WTC11 (cell line): ENCODE measurements at regions not wholly inside any gene's neighbourhood (a gene's known extent, or its start where the extent isn't known, plus 50 kb on each side); places are given as distances from the start of the nearest gene placed in this dataset.

Source experiments
- ATAC-seq: fragments of 200-7000 bp; cut with Tn5 transposase; 2 replicates; pipeline ENCODE4 v1.10.0; 2021; ENCODE audit warnings: mild to moderate bottlenecking, moderate library complexity
- CTCF ChIA-PET: fragments of 300-600 bp; sonication (Branson Sonifier 250); formaldehyde crosslinking; loops from one replicate; lab custom pipeline; 2021; ENCODE audit warnings: antibody characterized with exemption; lab: Charles Lee
- POLR2A ChIA-PET: fragments of 350-600 bp; sonication (Branson Sonifier 250); formaldehyde crosslinking; loops from one replicate; lab custom pipeline; 2021; ENCODE audit warnings: antibody characterized with exemption; lab: Charles Lee
- DNase-seq: peaks from one replicate; pipeline ENCODE4 v3.0.0; 2021; ENCODE audit warnings: low spot score
- H3K27ac Mint-ChIP-seq: 2 replicates; pipeline ENCODE4 v1.8.0; 2021; ENCODE audit warnings: mixed read lengths
- H3K27me3 Mint-ChIP-seq: 2 replicates; pipeline ENCODE4 v1.8.0; 2021; ENCODE audit warnings: low read depth, mild to moderate bottlenecking, moderate library complexity, mixed read lengths
- H3K36me3 Mint-ChIP-seq: 2 replicates; pipeline ENCODE4 v1.8.0; 2021; ENCODE audit warnings: mixed read lengths
- H3K4me1 Mint-ChIP-seq: 2 replicates; pipeline ENCODE4 v1.8.0; 2022; ENCODE audit warnings: mixed read lengths
- H3K4me3 Mint-ChIP-seq: 2 replicates; pipeline ENCODE4 v1.8.0; 2021; ENCODE audit warnings: mild to moderate bottlenecking, moderate library complexity, mixed read lengths
- H3K9me3 Mint-ChIP-seq: 2 replicates; pipeline ENCODE4 v1.8.0; 2021; ENCODE audit warnings: mixed read lengths
- CREM ChIP-seq: sonication (generic); formaldehyde crosslinking; IDR thresholded peaks from 2 replicates; pipeline ENCODE4 v1.8.1; 2022; ENCODE audit warnings: mild to moderate bottlenecking, missing genetic modification reagents, moderate library complexity
- ESRRA ChIP-seq: sonication (generic); formaldehyde crosslinking; IDR thresholded peaks from 2 replicates; pipeline ENCODE4 v1.8.1; 2022; ENCODE audit warnings: mild to moderate bottlenecking, missing genetic modification reagents, borderline replicate concordance
- FOXK1 ChIP-seq: sonication (generic); formaldehyde crosslinking; IDR thresholded peaks from 2 replicates; pipeline ENCODE4 v1.8.0; 2022; ENCODE audit warnings: mild to moderate bottlenecking, moderate library complexity, missing genetic modification reagents
- GRHL2 ChIP-seq: fragments of 250-450 bp; sonication (Bioruptor Pico); IDR thresholded peaks from 2 replicates; pipeline ENCODE4 v1.8.0; 2022; ENCODE audit warnings: mild to moderate bottlenecking, moderate library complexity; ENCODE audit not compliant: insufficient replicate concordance, severe bottlenecking
- GTF2I ChIP-seq: fragments of 250-450 bp; sonication (Bioruptor Pico); conservative IDR thresholded peaks from 2 replicates; pipeline ENCODE4 v1.4.0; 2021; ENCODE audit warnings: mild to moderate bottlenecking
- OVOL2 ChIP-seq: fragments of 250-450 bp; sonication (Bioruptor Pico); IDR thresholded peaks from 2 replicates; pipeline ENCODE4 v1.9.0; 2021; ENCODE audit warnings: mild to moderate bottlenecking, borderline replicate concordance
- ZNF232 ChIP-seq: sonication (generic); formaldehyde crosslinking; IDR thresholded peaks from 2 replicates; pipeline ENCODE4 v1.8.0; 2022; ENCODE audit warnings: mild to moderate bottlenecking, missing genetic modification reagents
- ZNF396 ChIP-seq: fragments of 250-450 bp; sonication (Bioruptor Pico); IDR thresholded peaks from 2 replicates; pipeline ENCODE4 v1.8.0; 2021; ENCODE audit warnings: mild to moderate bottlenecking, moderate library complexity, borderline replicate concordance
- TF ChIP-seq, protein P1 (sequence below): sonication (generic); formaldehyde crosslinking; IDR thresholded peaks from 2 replicates; pipeline ENCODE4 v1.8.1; 2023; ENCODE audit warnings: mild to moderate bottlenecking, missing genetic modification reagents, moderate library complexity
- TF ChIP-seq, protein P2 (sequence below): fragments of 250-450 bp; sonication (Bioruptor Pico); IDR thresholded peaks from 2 replicates; pipeline ENCODE4 v2.1.2; 2022; ENCODE audit warnings: mild to moderate bottlenecking, moderate library complexity
- TF ChIP-seq, protein P3 (sequence below): sonication (generic); formaldehyde crosslinking; IDR thresholded peaks from 2 replicates; pipeline ENCODE4 v1.8.1; 2023; ENCODE audit warnings: mild to moderate bottlenecking, moderate library complexity, missing genetic modification reagents
- TF ChIP-seq, protein P4 (sequence below): fragments of 250-450 bp; sonication (Bioruptor Pico); conservative IDR thresholded peaks from 2 replicates; pipeline ENCODE4 v1.9.0; 2021; ENCODE audit warnings: mild to moderate bottlenecking
- TF ChIP-seq, protein P5 (sequence below): sonication (generic); formaldehyde crosslinking; IDR thresholded peaks from 2 replicates; pipeline ENCODE4 v1.8.1; 2023; ENCODE audit warnings: mild to moderate bottlenecking, missing genetic modification reagents
- TF ChIP-seq, protein P6 (sequence below): sonication (generic); formaldehyde crosslinking; IDR thresholded peaks from 2 replicates; pipeline ENCODE4 v1.8.0; 2022; ENCODE audit warnings: missing genetic modification reagents
- TF ChIP-seq, protein P7 (sequence below): sonication (generic); formaldehyde crosslinking; IDR thresholded peaks from 2 replicates; pipeline ENCODE4 v1.8.1; 2022; ENCODE audit warnings: low read depth, missing genetic modification reagents, borderline replicate concordance
- TF ChIP-seq, protein P8 (sequence below): sonication (generic); formaldehyde crosslinking; IDR thresholded peaks from 2 replicates; pipeline ENCODE4 v1.8.1; 2023; ENCODE audit warnings: mild to moderate bottlenecking, missing genetic modification reagents, borderline replicate concordance

DNA sequence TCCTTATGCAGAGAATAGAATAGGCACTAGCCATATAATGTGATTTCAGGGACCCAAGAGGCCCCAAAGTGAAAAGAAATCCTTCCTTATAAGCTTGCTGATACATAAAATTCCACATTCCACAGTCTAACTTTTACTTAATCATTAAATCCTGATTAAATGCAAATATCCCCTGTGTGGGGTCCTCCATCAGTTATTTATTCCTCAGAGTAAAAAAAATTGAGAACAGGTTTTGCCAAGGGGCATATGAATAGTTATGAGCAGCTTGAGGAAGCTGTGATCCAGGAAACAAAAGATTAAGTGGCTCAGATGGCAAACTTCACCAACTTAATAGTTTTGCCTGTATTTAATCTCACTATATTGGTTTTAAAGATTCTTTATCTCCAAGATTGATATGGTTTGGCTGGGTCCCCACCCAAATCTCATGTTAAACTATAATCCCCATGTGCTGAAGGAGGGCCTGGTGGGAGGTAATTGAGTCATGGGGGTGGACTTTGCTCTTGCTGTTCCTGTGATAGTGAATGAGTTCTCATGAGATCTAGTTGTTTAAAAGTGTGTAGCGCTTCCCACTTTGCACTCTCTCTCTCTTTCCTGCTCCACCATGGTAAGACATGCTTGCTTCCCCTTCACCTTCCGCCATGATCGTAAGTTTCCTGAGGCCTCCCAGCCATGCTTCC, 324.9 kb downstream of the NPR3 start:
- ATAC-seq: no peak
- no peak overlapping the region for H3K4me3 Mint-ChIP-seq

DNA sequence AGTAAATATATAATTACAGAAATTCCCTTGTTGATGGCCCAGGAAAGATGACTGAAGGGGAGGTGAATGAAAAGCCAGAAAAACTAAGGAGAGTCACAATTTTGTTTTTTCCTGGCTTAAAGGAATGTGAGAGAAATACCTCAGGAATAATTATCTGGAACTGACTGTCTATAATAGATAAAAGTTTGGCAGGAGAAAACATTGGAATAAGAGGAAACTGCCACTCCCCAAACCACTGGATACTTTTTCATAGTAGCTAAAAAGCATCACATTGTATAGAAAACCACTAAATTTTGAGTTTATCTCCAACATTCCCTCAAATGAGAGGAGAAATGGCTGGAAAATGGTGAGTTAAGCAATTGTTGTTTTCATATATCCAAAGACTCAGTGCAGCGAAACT, 326.0 kb downstream of the NPR3 start:
- Mint-ChIP-seq H3K4me1 (no peaks in the 10 kb centered on the region), H3K27me3 (no peaks in the 10 kb centered on the region), H3K9me3 (peaks cover 18% of the 10 kb centered on the region), H3K27ac (no peak overlapping the region), H3K4me3 (no peak overlapping the region), H3K36me3 (peaks cover 16% of the 10 kb centered on the region)
- CTCF ChIA-PET: no interaction called here
- POLR2A ChIA-PET: no interaction called here
- DNase-seq (no peak), ATAC-seq (no peak)
- TF ChIP-seq, protein P1, sequence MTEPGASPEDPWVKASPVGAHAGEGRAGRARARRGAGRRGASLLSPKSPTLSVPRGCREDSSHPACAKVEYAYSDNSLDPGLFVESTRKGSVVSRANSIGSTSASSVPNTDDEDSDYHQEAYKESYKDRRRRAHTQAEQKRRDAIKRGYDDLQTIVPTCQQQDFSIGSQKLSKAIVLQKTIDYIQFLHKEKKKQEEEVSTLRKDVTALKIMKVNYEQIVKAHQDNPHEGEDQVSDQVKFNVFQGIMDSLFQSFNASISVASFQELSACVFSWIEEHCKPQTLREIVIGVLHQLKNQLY (CRISPR knock-in tag): no peak
- TF ChIP-seq, protein P2, sequence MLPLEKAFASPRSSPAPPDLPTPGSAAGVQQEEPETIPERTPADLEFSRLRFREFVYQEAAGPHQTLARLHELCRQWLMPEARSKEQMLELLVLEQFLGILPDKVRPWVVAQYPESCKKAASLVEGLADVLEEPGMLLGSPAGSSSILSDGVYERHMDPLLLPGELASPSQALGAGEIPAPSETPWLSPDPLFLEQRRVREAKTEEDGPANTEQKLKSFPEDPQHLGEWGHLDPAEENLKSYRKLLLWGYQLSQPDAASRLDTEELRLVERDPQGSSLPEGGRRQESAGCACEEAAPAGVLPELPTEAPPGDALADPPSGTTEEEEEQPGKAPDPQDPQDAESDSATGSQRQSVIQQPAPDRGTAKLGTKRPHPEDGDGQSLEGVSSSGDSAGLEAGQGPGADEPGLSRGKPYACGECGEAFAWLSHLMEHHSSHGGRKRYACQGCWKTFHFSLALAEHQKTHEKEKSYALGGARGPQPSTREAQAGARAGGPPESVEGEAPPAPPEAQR (CRISPR knock-in tag): no peak
- TF ChIP-seq, protein P3, sequence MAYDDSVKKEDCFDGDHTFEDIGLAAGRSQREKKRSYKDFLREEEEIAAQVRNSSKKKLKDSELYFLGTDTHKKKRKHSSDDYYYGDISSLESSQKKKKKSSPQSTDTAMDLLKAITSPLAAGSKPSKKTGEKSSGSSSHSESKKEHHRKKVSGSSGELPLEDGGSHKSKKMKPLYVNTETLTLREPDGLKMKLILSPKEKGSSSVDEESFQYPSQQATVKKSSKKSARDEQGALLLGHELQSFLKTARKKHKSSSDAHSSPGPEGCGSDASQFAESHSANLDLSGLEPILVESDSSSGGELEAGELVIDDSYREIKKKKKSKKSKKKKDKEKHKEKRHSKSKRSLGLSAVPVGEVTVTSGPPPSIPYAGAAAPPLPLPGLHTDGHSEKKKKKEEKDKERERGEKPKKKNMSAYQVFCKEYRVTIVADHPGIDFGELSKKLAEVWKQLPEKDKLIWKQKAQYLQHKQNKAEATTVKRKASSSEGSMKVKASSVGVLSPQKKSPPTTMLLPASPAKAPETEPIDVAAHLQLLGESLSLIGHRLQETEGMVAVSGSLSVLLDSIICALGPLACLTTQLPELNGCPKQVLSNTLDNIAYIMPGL: no peak
- TF ChIP-seq ESRRA (CRISPR knock-in tag): no peak
- TF ChIP-seq, protein P4, sequence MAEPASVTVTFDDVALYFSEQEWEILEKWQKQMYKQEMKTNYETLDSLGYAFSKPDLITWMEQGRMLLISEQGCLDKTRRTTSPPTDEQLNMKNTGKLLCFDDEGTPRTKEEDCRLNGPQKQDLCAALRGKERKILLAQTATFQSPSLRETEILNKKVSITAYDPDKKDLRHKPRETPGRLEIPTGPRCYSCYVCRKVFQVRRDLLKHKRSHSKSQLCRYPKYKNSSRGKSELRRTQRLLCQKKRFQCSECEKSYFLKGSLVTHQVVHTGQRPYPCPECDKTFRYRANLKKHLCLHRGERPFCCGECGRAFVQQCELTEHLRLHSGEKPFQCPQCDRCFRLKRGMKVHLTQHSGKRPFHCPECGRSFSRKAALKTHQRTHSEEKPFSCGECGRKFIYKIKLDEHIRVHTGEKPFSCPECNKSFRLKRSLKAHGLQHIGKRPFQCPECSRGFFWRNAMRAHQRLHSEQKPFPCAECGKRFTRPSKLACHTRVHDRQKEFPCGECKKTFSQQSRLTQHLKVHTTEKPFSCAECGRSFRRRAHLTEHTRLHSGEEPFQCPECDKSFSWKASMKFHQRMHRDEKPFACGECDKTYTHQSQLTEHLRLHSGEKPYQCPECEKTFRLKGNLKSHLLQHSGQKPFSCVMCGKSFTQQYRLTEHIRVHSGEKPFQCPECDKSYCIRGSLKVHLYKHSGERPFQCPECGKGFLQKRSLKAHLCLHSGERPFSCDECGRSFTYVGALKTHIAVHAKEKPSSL: no peak
- TF ChIP-seq, protein P5, sequence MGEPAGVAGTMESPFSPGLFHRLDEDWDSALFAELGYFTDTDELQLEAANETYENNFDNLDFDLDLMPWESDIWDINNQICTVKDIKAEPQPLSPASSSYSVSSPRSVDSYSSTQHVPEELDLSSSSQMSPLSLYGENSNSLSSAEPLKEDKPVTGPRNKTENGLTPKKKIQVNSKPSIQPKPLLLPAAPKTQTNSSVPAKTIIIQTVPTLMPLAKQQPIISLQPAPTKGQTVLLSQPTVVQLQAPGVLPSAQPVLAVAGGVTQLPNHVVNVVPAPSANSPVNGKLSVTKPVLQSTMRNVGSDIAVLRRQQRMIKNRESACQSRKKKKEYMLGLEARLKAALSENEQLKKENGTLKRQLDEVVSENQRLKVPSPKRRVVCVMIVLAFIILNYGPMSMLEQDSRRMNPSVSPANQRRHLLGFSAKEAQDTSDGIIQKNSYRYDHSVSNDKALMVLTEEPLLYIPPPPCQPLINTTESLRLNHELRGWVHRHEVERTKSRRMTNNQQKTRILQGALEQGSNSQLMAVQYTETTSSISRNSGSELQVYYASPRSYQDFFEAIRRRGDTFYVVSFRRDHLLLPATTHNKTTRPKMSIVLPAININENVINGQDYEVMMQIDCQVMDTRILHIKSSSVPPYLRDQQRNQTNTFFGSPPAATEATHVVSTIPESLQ (CRISPR knock-in tag): no peak

More for the DNA sequence above, 324.9 kb downstream of the NPR3 start:
- no peaks in the 10 kb centered on the region for H3K4me1 Mint-ChIP-seq
- ChIA-PET POLR2A (no interaction called here), CTCF (no interaction called here)
- H3K36me3 Mint-ChIP-seq: peaks cover 12% of the 10 kb centered on the region
- H3K9me3 Mint-ChIP-seq: peaks cover 10% of the 10 kb centered on the region
- H3K27me3 Mint-ChIP-seq: no peaks in the 10 kb centered on the region
- H3K27ac Mint-ChIP-seq: no peak overlapping the region
- DNase-seq: no peak
- TF ChIP-seq GTF2I: no peak
- TF ChIP-seq OVOL2 (CRISPR knock-in tag): no peak
- no peak for TF ChIP-seq FOXK1 (CRISPR knock-in tag)
- TF ChIP-seq, protein P6, sequence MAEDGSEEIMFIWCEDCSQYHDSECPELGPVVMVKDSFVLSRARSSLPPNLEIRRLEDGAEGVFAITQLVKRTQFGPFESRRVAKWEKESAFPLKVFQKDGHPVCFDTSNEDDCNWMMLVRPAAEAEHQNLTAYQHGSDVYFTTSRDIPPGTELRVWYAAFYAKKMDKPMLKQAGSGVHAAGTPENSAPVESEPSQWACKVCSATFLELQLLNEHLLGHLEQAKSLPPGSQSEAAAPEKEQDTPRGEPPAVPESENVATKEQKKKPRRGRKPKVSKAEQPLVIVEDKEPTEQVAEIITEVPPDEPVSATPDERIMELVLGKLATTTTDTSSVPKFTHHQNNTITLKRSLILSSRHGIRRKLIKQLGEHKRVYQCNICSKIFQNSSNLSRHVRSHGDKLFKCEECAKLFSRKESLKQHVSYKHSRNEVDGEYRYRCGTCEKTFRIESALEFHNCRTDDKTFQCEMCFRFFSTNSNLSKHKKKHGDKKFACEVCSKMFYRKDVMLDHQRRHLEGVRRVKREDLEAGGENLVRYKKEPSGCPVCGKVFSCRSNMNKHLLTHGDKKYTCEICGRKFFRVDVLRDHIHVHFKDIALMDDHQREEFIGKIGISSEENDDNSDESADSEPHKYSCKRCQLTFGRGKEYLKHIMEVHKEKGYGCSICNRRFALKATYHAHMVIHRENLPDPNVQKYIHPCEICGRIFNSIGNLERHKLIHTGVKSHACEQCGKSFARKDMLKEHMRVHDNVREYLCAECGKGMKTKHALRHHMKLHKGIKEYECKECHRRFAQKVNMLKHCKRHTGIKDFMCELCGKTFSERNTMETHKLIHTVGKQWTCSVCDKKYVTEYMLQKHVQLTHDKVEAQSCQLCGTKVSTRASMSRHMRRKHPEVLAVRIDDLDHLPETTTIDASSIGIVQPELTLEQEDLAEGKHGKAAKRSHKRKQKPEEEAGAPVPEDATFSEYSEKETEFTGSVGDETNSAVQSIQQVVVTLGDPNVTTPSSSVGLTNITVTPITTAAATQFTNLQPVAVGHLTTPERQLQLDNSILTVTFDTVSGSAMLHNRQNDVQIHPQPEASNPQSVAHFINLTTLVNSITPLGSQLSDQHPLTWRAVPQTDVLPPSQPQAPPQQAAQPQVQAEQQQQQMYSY (CRISPR knock-in tag): no peak
- no peak for TF ChIP-seq ZNF396
- TF ChIP-seq CREM (CRISPR knock-in tag): no peak
- TF ChIP-seq, protein P7, sequence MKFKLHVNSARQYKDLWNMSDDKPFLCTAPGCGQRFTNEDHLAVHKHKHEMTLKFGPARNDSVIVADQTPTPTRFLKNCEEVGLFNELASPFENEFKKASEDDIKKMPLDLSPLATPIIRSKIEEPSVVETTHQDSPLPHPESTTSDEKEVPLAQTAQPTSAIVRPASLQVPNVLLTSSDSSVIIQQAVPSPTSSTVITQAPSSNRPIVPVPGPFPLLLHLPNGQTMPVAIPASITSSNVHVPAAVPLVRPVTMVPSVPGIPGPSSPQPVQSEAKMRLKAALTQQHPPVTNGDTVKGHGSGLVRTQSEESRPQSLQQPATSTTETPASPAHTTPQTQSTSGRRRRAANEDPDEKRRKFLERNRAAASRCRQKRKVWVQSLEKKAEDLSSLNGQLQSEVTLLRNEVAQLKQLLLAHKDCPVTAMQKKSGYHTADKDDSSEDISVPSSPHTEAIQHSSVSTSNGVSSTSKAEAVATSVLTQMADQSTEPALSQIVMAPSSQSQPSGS (CRISPR knock-in tag): no peak
- TF ChIP-seq GRHL2 (CRISPR knock-in tag): no peak
- TF ChIP-seq, protein P8, sequence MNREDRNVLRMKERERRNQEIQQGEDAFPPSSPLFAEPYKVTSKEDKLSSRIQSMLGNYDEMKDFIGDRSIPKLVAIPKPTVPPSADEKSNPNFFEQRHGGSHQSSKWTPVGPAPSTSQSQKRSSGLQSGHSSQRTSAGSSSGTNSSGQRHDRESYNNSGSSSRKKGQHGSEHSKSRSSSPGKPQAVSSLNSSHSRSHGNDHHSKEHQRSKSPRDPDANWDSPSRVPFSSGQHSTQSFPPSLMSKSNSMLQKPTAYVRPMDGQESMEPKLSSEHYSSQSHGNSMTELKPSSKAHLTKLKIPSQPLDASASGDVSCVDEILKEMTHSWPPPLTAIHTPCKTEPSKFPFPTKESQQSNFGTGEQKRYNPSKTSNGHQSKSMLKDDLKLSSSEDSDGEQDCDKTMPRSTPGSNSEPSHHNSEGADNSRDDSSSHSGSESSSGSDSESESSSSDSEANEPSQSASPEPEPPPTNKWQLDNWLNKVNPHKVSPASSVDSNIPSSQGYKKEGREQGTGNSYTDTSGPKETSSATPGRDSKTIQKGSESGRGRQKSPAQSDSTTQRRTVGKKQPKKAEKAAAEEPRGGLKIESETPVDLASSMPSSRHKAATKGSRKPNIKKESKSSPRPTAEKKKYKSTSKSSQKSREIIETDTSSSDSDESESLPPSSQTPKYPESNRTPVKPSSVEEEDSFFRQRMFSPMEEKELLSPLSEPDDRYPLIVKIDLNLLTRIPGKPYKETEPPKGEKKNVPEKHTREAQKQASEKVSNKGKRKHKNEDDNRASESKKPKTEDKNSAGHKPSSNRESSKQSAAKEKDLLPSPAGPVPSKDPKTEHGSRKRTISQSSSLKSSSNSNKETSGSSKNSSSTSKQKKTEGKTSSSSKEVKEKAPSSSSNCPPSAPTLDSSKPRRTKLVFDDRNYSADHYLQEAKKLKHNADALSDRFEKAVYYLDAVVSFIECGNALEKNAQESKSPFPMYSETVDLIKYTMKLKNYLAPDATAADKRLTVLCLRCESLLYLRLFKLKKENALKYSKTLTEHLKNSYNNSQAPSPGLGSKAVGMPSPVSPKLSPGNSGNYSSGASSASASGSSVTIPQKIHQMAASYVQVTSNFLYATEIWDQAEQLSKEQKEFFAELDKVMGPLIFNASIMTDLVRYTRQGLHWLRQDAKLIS (CRISPR knock-in tag): no peak
- TF ChIP-seq ZNF232: no peak
